Stimulated activated CD8-positive, alpha-beta memory T cell treated with anti-CD3 and anti-CD28 coated beads, Interleukin-4, amount 100 ng/mL, for 48 hours (primary cell): ENCODE measurements at regions not wholly inside any gene's neighbourhood (a gene's known extent, or its start where the extent isn't known, plus 50 kb on each side); places are given as distances from the start of the nearest gene placed in this dataset.
A peak's percentile ranks its signal among the peaks of the same experiment; 100 is the strongest.

ENCODE experiments used
- DNase-seq: peaks from one replicate; pipeline ENCODE4 v3.0.0-alpha.2; 2020

GRCh38 chr6:110537208-110538123 is 61.1 kb upstream of the SLC22A16 start:
- no peak for DNase-seq

GRCh38 chr6:110534731-110535492 is 58.5 kb upstream of the SLC22A16 start:
- DNase-seq, result no peak

- DNase-seq, result no peak
Measured at GRCh38 chr6:110532431-110532830, 56.0 kb upstream of the SLC22A16 start.

- no peak for DNase-seq
Measured at GRCh38 chr6:110530671-110531070, 54.3 kb upstream of the SLC22A16 start.

GRCh38 chr6:110529907-110530306 is 53.5 kb upstream of the SLC22A16 start:
- DNase-seq, result no peak

GRCh38 chr6:110529355-110529754 is 52.9 kb upstream of the SLC22A16 start:
- DNase-seq, result no peak

- no peak for DNase-seq
Measured at GRCh38 chr6:110528930-110529325, 52.5 kb upstream of the SLC22A16 start.

GRCh38 chr6:110528101-110528929 is 51.9 kb upstream of the SLC22A16 start:
- peak; percentile 60 for DNase-seq

- DNase-seq, result no peak
Measured at GRCh38 chr6:110527516-110527915, 51.1 kb upstream of the SLC22A16 start.

- no peak for DNase-seq
Measured at GRCh38 chr6:110526726-110527125, 50.3 kb upstream of the SLC22A16 start.
